ENCODE measurements at regions not wholly inside any gene's neighbourhood (a gene's known extent, or its start where the extent isn't known, plus 50 kb on each side); places are given as distances from the start of the nearest gene placed in this dataset.
"Not testable (repeated sequence)": the region's sequence is repeated elsewhere in the genome, so short reads cannot be mapped to it uniquely, and the experiment has no call there.

GRCh38 chr5:2007496-2007877 lies 124.8 kb upstream of the IRX4 start:
- DNase-seq, result peak in 1 of 42 donors; percentile 35
- intact Hi-C loops (cut with DNase I), result no loop called here

- DNase-seq, result peak in 1 of 42 donors; percentile 30
- intact Hi-C loops (cut with DNase I), result no loop called here
These were observed 124.2 kb upstream of the IRX4 start for GRCh38 chr5:2006971-2007291.

- intact Hi-C loops (cut with DNase I), result no loop called here
- peak in 1 of 42 donors; percentile 39 for DNase-seq
These were observed 123.7 kb upstream of the IRX4 start for GRCh38 chr5:2006193-2006970.

GRCh38 chr5:2005101-2006041 lies 122.6 kb upstream of the IRX4 start:
- DNase-seq, result peak in 1 of 42 donors; percentile 38
- intact Hi-C loops (cut with DNase I), result no loop called here

GRCh38 chr5:2003690-2004365 lies 121.1 kb upstream of the IRX4 start:
- peak in 1 of 42 donors; percentile 28 for DNase-seq
- intact Hi-C loops (cut with DNase I), result no loop called here

GRCh38 chr5:2003206-2003605 lies 120.5 kb upstream of the IRX4 start:
- intact Hi-C loops (cut with DNase I), result no loop called here
- peak in 1 of 42 donors; percentile 34 for DNase-seq

GRCh38 chr5:2001300-2001699 lies 118.6 kb upstream of the IRX4 start:
- intact Hi-C loops (cut with DNase I), result no loop called here

GRCh38 chr5:2000591-2000990 lies 117.9 kb upstream of the IRX4 start:
- intact Hi-C loops (cut with DNase I), result no loop called here
- no peak for DNase-seq

More at GRCh38 chr5:2001300-2001699, 118.6 kb upstream of the IRX4 start:
- peak in 1 of 42 donors; percentile 25 for DNase-seq

- intact Hi-C loops (cut with DNase I), result no loop called here
These were observed 117.1 kb upstream of the IRX4 start for GRCh38 chr5:1999794-2000193.

GRCh38 chr5:1998716-1999317 lies 116.1 kb upstream of the IRX4 start:
- intact Hi-C loops (cut with DNase I), result no loop called here
- peak in 1 of 42 donors; percentile 14 for DNase-seq

More at GRCh38 chr5:1999794-2000193, 117.1 kb upstream of the IRX4 start:
- DNase-seq, result peak in 1 of 42 donors; percentile 25

GRCh38 chr5:1998348-1998669 lies 115.6 kb upstream of the IRX4 start:
- peak in 1 of 42 donors; percentile 20 for DNase-seq
- intact Hi-C loops (cut with DNase I), result no loop called here

- peak in 1 of 42 donors; percentile 17 for DNase-seq
- intact Hi-C loops (cut with DNase I), result no loop called here
These were observed 115.1 kb upstream of the IRX4 start for GRCh38 chr5:1997640-1998347.

GRCh38 chr5:1995491-1995890 lies 112.8 kb upstream of the IRX4 start:
- DNase-seq, result peak in 2 of 42 donors; percentile 10 to 13
- intact Hi-C loops (cut with DNase I), result no loop called here

GRCh38 chr5:1987471-1987870 lies 104.7 kb upstream of the IRX4 start:
- no peak for DNase-seq
- intact Hi-C loops (cut with DNase I), result no loop called here

GRCh38 chr5:1985781-1986180 lies 103.1 kb upstream of the IRX4 start:
- intact Hi-C loops (cut with DNase I), result no loop called here
- DNase-seq, result no peak

- intact Hi-C loops (cut with DNase I), result no loop called here
- peak in 1 of 42 donors; percentile 8 for DNase-seq
These were observed 101.4 kb upstream of the IRX4 start for GRCh38 chr5:1983919-1984695.

- peak in 1 of 42 donors; percentile 8 for DNase-seq
- intact Hi-C loops (cut with DNase I), result no loop called here
These were observed 100.7 kb upstream of the IRX4 start for GRCh38 chr5:1983401-1983800.

GRCh38 chr5:1982561-1982960 lies 99.8 kb upstream of the IRX4 start:
- DNase-seq; intact Hi-C loops (cut with DNase I): not testable (repeated sequence)

All from head of caudate nucleus (tissue), 42 donors.